B cell (primary cell): ENCODE measurements at regions not wholly inside any gene's neighbourhood (a gene's known extent, or its start where the extent isn't known, plus 50 kb on each side); places are given as distances from the start of the nearest gene placed in this dataset.

Experiments used
- ATAC-seq: fragments of 200-7000 bp; cut with Tn5 transposase; one replicate; pipeline ENCODE4 v1.10.0; 2021; ENCODE audit warnings: low read depth, mild to moderate bottlenecking, moderate number of reproducible peaks, moderate library complexity
- CTCF ChIA-PET: fragments of 350-600 bp; sonication (Branson Sonifier 250); formaldehyde crosslinking; loops from one replicate; lab custom pipeline; 2021; ENCODE audit warnings: antibody characterized with exemption, inconsistent platforms; lab: Charles Lee
- POLR2A ChIA-PET: fragments of 350-600 bp; sonication (Branson Sonifier 250); formaldehyde crosslinking; loops from one replicate; lab custom pipeline; 2021; ENCODE audit warnings: antibody characterized with exemption; lab: Charles Lee
- DNase-seq: peaks from one replicate; pipeline ENCODE4 v3.0.0; 2013
- H2AFZ ChIP-seq: 2 replicates; pipeline ENCODE4 v1.6.1; 2012; ENCODE audit warnings: mild to moderate bottlenecking, low read depth, low read length; ENCODE audit not compliant: insufficient read depth, poor library complexity, severe bottlenecking
- H3K27ac ChIP-seq, 2 donors: 1 replicate in 1 of 2; 2 replicates in 1 of 2; pipeline ENCODE4 v1.5.1; 2012 to 2013; ENCODE audit warnings: low read length in 2 of 2, mild to moderate bottlenecking in 2 of 2, moderate library complexity in 1 of 2
- H3K27me3 ChIP-seq, 4 experiments: fragments of 200-600 bp in 1 of 4; sonication (generic) in 1 of 4; replicated peaks in 1 of 4; 1 replicate in 2 of 4; 2 replicates in 2 of 4; pipeline versions ENCODE4 v1.6.1 to v1.7.0; 2013 to 2016; ENCODE audit warnings: low read length in 3 of 4, mild to moderate bottlenecking in 2 of 4, mixed read lengths in 1 of 4, moderate library complexity in 1 of 4; ENCODE audit not compliant: insufficient read depth in 4 of 4, control insufficient read depth in 3 of 4; ENCODE audit errors: control extremely low read depth in 1 of 4
- H3K36me3 ChIP-seq, 2 experiments: replicated peaks in 1 of 2; 1 replicate in 1 of 2; 2 replicates in 1 of 2; pipeline versions ENCODE4 v1.6.1 to v1.7.1; 2013; ENCODE audit warnings: low read length in 1 of 2; ENCODE audit not compliant: insufficient read depth in 2 of 2, control insufficient read depth in 1 of 2; ENCODE audit errors: control extremely low read depth in 1 of 2, extremely low read depth in 1 of 2
- H3K4me1 ChIP-seq, 2 donors: fragments of 200-600 bp in 1 of 2; sonication (generic) in 1 of 2; 1 replicate in 1 of 2; 2 replicates in 1 of 2; pipeline versions ENCODE4 v1.5.1 to v1.6.1; 2013 to 2017; ENCODE audit warnings: low read length in 2 of 2; ENCODE audit not compliant: control insufficient read depth in 2 of 2, insufficient read depth in 2 of 2
- H3K4me2 ChIP-seq: replicated peaks from 2 replicates; pipeline ENCODE3; 2012; ENCODE audit warnings: mild to moderate bottlenecking, low read depth, low read length; ENCODE audit not compliant: poor library complexity, severe bottlenecking
- H3K4me3 ChIP-seq, 5 experiments: fragments of 200-600 bp in 1 of 5; sonication (generic) in 1 of 5; 1 replicate in 3 of 5; 2 replicates in 2 of 5; pipeline versions ENCODE4 v1.5.1 to v1.7.0; 2011 to 2016; ENCODE audit warnings: low read length in 4 of 5, mild to moderate bottlenecking in 4 of 5, low read depth in 2 of 5, control low read depth in 1 of 5, moderate library complexity in 1 of 5; ENCODE audit not compliant: insufficient read depth in 1 of 5; ENCODE audit errors: control extremely low read depth in 1 of 5, extremely low read depth in 1 of 5
- H3K79me2 ChIP-seq: fragments of 200-600 bp; sonication (generic); one replicate; pipeline ENCODE4 v1.6.0; 2016; ENCODE audit warnings: low read length; ENCODE audit not compliant: control insufficient read depth, insufficient read depth
- H3K9ac ChIP-seq: fragments of 200-600 bp; sonication (generic); 2 replicates; pipeline ENCODE4 v1.6.1; 2017; ENCODE audit warnings: mild to moderate bottlenecking, low read length, moderate library complexity
- H3K9me3 ChIP-seq, 3 donors: one replicate each; pipeline versions ENCODE4 v1.6.1 to v1.7.1; 2013; ENCODE audit warnings: low read length in 2 of 3; ENCODE audit not compliant: control insufficient read depth in 2 of 3, insufficient read depth in 1 of 3; ENCODE audit errors: control extremely low read depth in 1 of 3
- H4K20me1 ChIP-seq: 2 replicates; pipeline ENCODE4 v1.6.0; 2012; ENCODE audit warnings: mild to moderate bottlenecking, low read length; ENCODE audit not compliant: insufficient read depth, control insufficient read depth, poor library complexity, severe bottlenecking
- H3K27ac Mint-ChIP-seq: one replicate; pipeline ENCODE4 v1.8.0; 2021; ENCODE audit warnings: mixed read lengths
- H3K27me3 Mint-ChIP-seq: one replicate; pipeline ENCODE4 v1.8.0; 2021; ENCODE audit warnings: mixed read lengths
- H3K4me1 Mint-ChIP-seq: one replicate; pipeline ENCODE4 v1.8.0; 2021; ENCODE audit warnings: mixed read lengths
- H3K4me3 Mint-ChIP-seq: one replicate; pipeline ENCODE4 v1.8.0; 2021; ENCODE audit warnings: mixed read lengths
- H3K9me3 Mint-ChIP-seq: one replicate; pipeline ENCODE4 v1.8.0; 2022; ENCODE audit warnings: mixed read lengths; ENCODE audit not compliant: insufficient read depth
- CTCF ChIP-seq: fragments of 200-600 bp; IDR thresholded peaks from one replicate; pipeline ENCODE4 v1.8.0; 2022; ENCODE audit warnings: antibody characterized with exemption, mild to moderate bottlenecking
- EZH2 ChIP-seq: IDR thresholded peaks from 2 replicates; pipeline ENCODE4 v1.6.1; 2012; ENCODE audit warnings: borderline replicate concordance, low read depth, mild to moderate bottlenecking, moderate library complexity, low read length; ENCODE audit not compliant: insufficient read depth, poor library complexity, severe bottlenecking
- WGBS: methylation state at CpG from one replicate; pipeline ENCODE4 v1.1.5; 2013; ENCODE audit warnings: missing lambda C conversion rate; ENCODE audit not compliant: insufficient coverage; 5-methylcytosine and 5-hydroxymethylcytosine counted together
- intact Hi-C: fragments of 100-400 bp; cut with micrococcal nuclease; formaldehyde crosslinking; loops from one replicate; pipeline ENCODE4 v1.10.0; 2022

DNA sequence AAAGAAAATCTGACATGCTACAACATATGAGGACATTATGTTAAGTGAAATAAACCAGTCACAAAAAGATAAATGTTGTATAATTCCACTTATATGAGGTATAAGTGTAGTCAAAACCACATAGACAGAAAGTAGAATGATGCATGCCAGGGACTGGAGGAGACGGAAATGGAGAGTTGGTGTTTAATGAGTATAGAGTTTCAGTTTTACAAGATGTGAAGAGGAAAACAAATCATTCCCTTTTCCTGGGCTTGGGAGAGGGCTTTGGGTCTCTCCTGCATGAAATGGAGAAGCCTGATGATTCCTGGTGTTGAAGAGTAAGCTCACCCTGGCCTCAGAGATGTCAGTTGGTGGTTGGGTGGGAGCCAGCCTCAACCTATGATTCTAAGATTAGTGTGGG lies 158.4 kb upstream of the PLXNC1 start:
- H3K9me3 ChIP-seq, result no peaks in the 10 kb centered on the region
- CTCF ChIA-PET, result no interaction called here
- no peak overlapping the region for H3K9ac ChIP-seq
- ATAC-seq, result no peak
- Mint-ChIP-seq H3K27me3 (peaks cover 12% of the 10 kb centered on the region), H3K4me1 (no peaks in the 10 kb centered on the region), H3K4me3 (no peak overlapping the region), H3K9me3 (no peaks in the 10 kb centered on the region), H3K27ac (no peak overlapping the region)
- no peak overlapping the region for H3K4me2 ChIP-seq
- no peak overlapping the region for H3K27ac ChIP-seq
- POLR2A ChIA-PET, result no interaction called here
- TF ChIP-seq CTCF, result no peak
- no peak for TF ChIP-seq EZH2
- peaks cover 0 to 3% (median 0%) of the 10 kb centered on the region in 4 experiments for H3K27me3 ChIP-seq
- DNase-seq, result no peak
- H2AFZ ChIP-seq, result no peak overlapping the region
- no peaks in the 10 kb centered on the region for H3K79me2 ChIP-seq
- no peaks in the 10 kb centered on the region for H4K20me1 ChIP-seq
- intact Hi-C loops, result no loop called here
- H3K4me1 ChIP-seq, result no peaks in the 10 kb centered on the region
- H3K4me3 ChIP-seq, result no peak overlapping the region
- 100% methylated on average over 1 of the region's 1 CpG for whole genome bisulfite sequencing
- no peaks in the 10 kb centered on the region for H3K36me3 ChIP-seq

DNA sequence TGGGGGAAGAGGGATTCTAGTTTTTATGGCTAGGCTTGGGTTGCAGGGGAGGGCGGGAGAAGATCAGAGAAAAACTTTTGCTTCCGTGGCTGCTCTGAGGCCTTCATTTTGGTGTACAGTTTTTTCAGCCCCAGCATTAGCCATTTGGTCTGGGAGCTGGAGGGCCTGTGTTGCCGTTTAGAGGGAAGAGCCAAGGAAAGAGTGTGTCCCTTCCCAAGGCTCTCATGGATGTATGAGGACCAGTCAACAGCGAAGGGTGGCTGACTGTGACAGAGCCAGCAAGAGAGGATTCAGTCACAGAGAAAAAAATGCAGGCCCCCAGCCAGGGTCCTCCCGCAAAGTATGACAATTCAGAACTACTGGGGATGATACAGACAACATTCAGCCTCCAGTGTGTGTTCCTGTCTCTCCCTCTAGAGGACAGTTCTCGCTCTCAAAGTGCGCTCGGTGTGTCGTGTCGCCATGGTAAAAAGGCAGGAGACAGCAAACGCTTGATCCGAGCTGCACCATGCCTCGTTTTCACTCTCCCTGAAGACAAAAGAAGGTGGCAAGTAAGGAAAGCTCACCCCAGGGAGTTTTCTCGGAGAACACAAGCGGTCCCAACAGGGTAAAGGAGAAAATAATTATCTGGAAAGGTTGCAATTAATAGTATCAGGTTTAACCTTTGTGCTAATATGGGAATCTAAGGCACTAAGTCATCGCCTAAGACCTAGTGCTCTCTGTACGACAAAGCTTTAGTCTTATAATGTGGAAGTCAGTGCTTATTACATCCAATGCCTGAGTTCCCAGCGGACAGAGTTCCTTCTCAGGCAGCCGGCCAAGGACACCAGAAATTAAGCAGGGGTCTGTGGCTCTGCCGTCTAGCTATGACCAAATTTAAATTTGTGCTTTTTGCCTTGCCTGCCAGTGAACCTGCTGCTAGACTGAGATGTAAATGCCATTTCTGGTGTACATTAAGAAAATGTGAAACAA lies 157.3 kb upstream of the PLXNC1 start:
- DNase-seq (no peak), ATAC-seq (no peak)
- Histone ChIP-seq H3K27ac (no peak overlapping the region), H3K79me2 (no peaks in the 10 kb centered on the region), H3K4me1 (no peaks in the 10 kb centered on the region), H3K9ac (no peak overlapping the region), H3K9me3 (no peaks in the 10 kb centered on the region), H3K36me3 (no peaks in the 10 kb centered on the region), H3K4me3 (no peak overlapping the region), H3K27me3 (peaks cover 0 to 3% (median 0%) of the 10 kb centered on the region in 4 experiments), H2AFZ (no peak overlapping the region), H4K20me1 (no peaks in the 10 kb centered on the region), H3K4me2 (no peak overlapping the region)
- Mint-ChIP-seq H3K27ac (no peak overlapping the region), H3K9me3 (no peaks in the 10 kb centered on the region), H3K27me3 (peaks cover 14% of the 10 kb centered on the region), H3K4me1 (no peaks in the 10 kb centered on the region), H3K4me3 (no peak overlapping the region)
- no peak for TF ChIP-seq EZH2
- no peak for TF ChIP-seq CTCF
- 91% methylated on average over 18 of the region's 20 CpGs for WGBS
- ChIA-PET POLR2A (no interaction called here), CTCF (interaction anchor here (1.1 kb wide), 1 partner anchor 488 kb away, joined by 3 read pairs; no protein-coding TSS in a partner anchor)
- intact Hi-C loops, result no loop called here
